H9 (cell line): ENCODE measurements at regions not wholly inside any gene's neighbourhood (a gene's known extent, or its start where the extent isn't known, plus 50 kb on each side); places are given as distances from the start of the nearest gene placed in this dataset.

ENCODE experiments used
- DNase-seq: peaks from one replicate; pipeline ENCODE4 v3.0.0-alpha.2; 2017
- H2AFZ ChIP-seq: one replicate; pipeline ENCODE4 v1.6.1; 2013; ENCODE audit warnings: mild to moderate bottlenecking, low read length, control low read depth, moderate library complexity
- H2AK5ac ChIP-seq: 2 replicates; pipeline ENCODE4 v1.6.1; 2013; ENCODE audit warnings: low read length, control low read depth, mixed read lengths; ENCODE audit not compliant: insufficient read length
- H2BK120ac ChIP-seq: one replicate; pipeline ENCODE4 v1.6.1; 2013; ENCODE audit warnings: low read depth, mild to moderate bottlenecking, low read length, control low read depth, inconsistent platforms; ENCODE audit not compliant: poor library complexity, severe bottlenecking
- H2BK12ac ChIP-seq: 2 replicates; pipeline ENCODE4 v1.6.1; 2013; ENCODE audit warnings: low read length, control low read depth, mixed read lengths, low read depth; ENCODE audit not compliant: insufficient read length
- H2BK15ac ChIP-seq: 2 replicates; pipeline ENCODE4 v1.6.1; 2013; ENCODE audit warnings: low read depth, low read length, control low read depth
- H2BK20ac ChIP-seq: one replicate; pipeline ENCODE4 v1.6.1; 2013; ENCODE audit warnings: low read depth, mild to moderate bottlenecking, low read length, control low read depth, inconsistent platforms; ENCODE audit not compliant: poor library complexity, severe bottlenecking
- H2BK5ac ChIP-seq: 2 replicates; pipeline ENCODE4 v1.6.1; 2013; ENCODE audit warnings: low read length, control low read depth, mixed read lengths; ENCODE audit not compliant: insufficient read length
- H3K14ac ChIP-seq: 2 replicates; pipeline ENCODE4 v1.6.1; 2013; ENCODE audit warnings: low read length, control low read depth; ENCODE audit not compliant: insufficient read depth
- H3K18ac ChIP-seq: 2 replicates; pipeline ENCODE4 v1.6.1; 2013; ENCODE audit warnings: low read depth, mild to moderate bottlenecking, mixed read lengths, low read length, control low read depth; ENCODE audit not compliant: insufficient read length
- H3K23ac ChIP-seq: 2 replicates; pipeline ENCODE4 v1.6.1; 2013; ENCODE audit warnings: low read length, control low read depth, mixed read lengths, low read depth; ENCODE audit not compliant: insufficient read length
- H3K23me2 ChIP-seq: 2 replicates; pipeline ENCODE4 v1.6.1; 2013; ENCODE audit warnings: low read depth, mild to moderate bottlenecking, mixed read lengths, low read length, control low read depth; ENCODE audit not compliant: insufficient read length, poor library complexity, severe bottlenecking
- H3K27ac ChIP-seq: 2 replicates; pipeline ENCODE4 v1.5.1; 2013; ENCODE audit warnings: low read length, control low read depth, mixed read lengths, low read depth; ENCODE audit not compliant: insufficient read length
- H3K27me3 ChIP-seq: 2 replicates; pipeline ENCODE4 v1.6.1; 2013; ENCODE audit warnings: low read length, control low read depth, inconsistent platforms; ENCODE audit not compliant: insufficient read depth
- H3K4ac ChIP-seq: 2 replicates; pipeline ENCODE4 v1.6.1; 2013; ENCODE audit warnings: low read depth, mild to moderate bottlenecking, control low read depth, inconsistent platforms, low read length, moderate library complexity
- H3K4me1 ChIP-seq: 2 replicates; pipeline ENCODE4 v1.6.1; 2013; ENCODE audit warnings: low read length, control low read depth, inconsistent platforms; ENCODE audit not compliant: insufficient read depth
- H3K4me2 ChIP-seq: 2 replicates; pipeline ENCODE4 v1.6.1; 2013; ENCODE audit warnings: low read length, control low read depth, mixed read lengths; ENCODE audit not compliant: insufficient read length, insufficient read depth
- H3K56ac ChIP-seq: 2 replicates; pipeline ENCODE4 v1.6.1; 2013; ENCODE audit warnings: low read depth, mild to moderate bottlenecking, mixed read lengths, low read length, control low read depth; ENCODE audit not compliant: insufficient read length
- H3K79me1 ChIP-seq: 2 replicates; pipeline ENCODE4 v1.6.1; 2013; ENCODE audit warnings: low read depth, mild to moderate bottlenecking, moderate library complexity, low read length, control low read depth, inconsistent platforms; ENCODE audit not compliant: insufficient read depth, poor library complexity, severe bottlenecking
- H3K79me2 ChIP-seq: 2 replicates; pipeline ENCODE4 v1.6.1; 2013; ENCODE audit warnings: low read length, control low read depth, inconsistent platforms; ENCODE audit not compliant: insufficient read depth
- H3K9ac ChIP-seq: 2 replicates; pipeline ENCODE4 v1.6.1; 2013; ENCODE audit warnings: low read length, control low read depth, mixed read lengths; ENCODE audit not compliant: insufficient read length; ENCODE audit errors: extremely low read depth
- H3K9me3 ChIP-seq: one replicate; pipeline ENCODE4 v1.6.1; 2013; ENCODE audit warnings: low read depth, low read length, inconsistent platforms; ENCODE audit not compliant: control insufficient read depth
- H3T11ph ChIP-seq: one replicate; pipeline ENCODE4 v1.6.1; 2013; ENCODE audit warnings: mild to moderate bottlenecking, low read length, control low read depth, inconsistent platforms
- H4K20me1 ChIP-seq: one replicate; pipeline ENCODE4 v1.6.1; 2013; ENCODE audit not compliant: control insufficient read depth, insufficient read length, insufficient read depth
- H4K5ac ChIP-seq: 2 replicates; pipeline ENCODE4 v1.6.1; 2013; ENCODE audit warnings: low read depth, mild to moderate bottlenecking, mixed read lengths, low read length, control low read depth; ENCODE audit not compliant: insufficient read length
- H4K8ac ChIP-seq: replicated peaks from 2 replicates; pipeline ENCODE4 v1.6.1; 2013; ENCODE audit warnings: low read length, control low read depth, mixed read lengths, low read depth; ENCODE audit not compliant: insufficient read length
- H4K91ac ChIP-seq: 2 replicates; pipeline ENCODE4 v1.6.1; 2013; ENCODE audit warnings: low read depth, mild to moderate bottlenecking, moderate library complexity, mixed read lengths, low read length, control low read depth; ENCODE audit not compliant: insufficient read length
- H3K27ac Mint-ChIP-seq, 3 experiments: 2 replicates in 2 of 3; 3 replicates in 1 of 3; pipeline ENCODE4 v1.8.0; 2020 to 2021; ENCODE audit warnings: mixed read lengths in 3 of 3, mild to moderate bottlenecking in 1 of 3, moderate library complexity in 1 of 3
- H3K27me3 Mint-ChIP-seq: 2 replicates; pipeline ENCODE4 v1.8.0; 2021; ENCODE audit warnings: low read depth, mild to moderate bottlenecking, moderate library complexity, mixed read lengths
- H3K36me3 Mint-ChIP-seq, 3 experiments: 2 replicates in 2 of 3; 3 replicates in 1 of 3; pipeline ENCODE4 v1.8.0; 2020 to 2021; ENCODE audit warnings: low read depth in 3 of 3, mixed read lengths in 3 of 3; ENCODE audit not compliant: insufficient read depth in 1 of 3
- H3K4me1 Mint-ChIP-seq, 2 experiments: 2 replicates each; pipeline ENCODE4 v1.8.0; 2020; ENCODE audit warnings: mixed read lengths in 2 of 2
- H3K4me3 Mint-ChIP-seq, 2 experiments: 2 replicates in 1 of 2; 3 replicates in 1 of 2; pipeline ENCODE4 v1.8.0; 2020 to 2021; ENCODE audit warnings: mild to moderate bottlenecking in 2 of 2, mixed read lengths in 2 of 2, moderate library complexity in 1 of 2
- H3K9me3 Mint-ChIP-seq, 2 experiments: 2 replicates in 1 of 2; 3 replicates in 1 of 2; pipeline ENCODE4 v1.8.0; 2020; ENCODE audit warnings: mild to moderate bottlenecking in 2 of 2, mixed read lengths in 2 of 2, moderate library complexity in 1 of 2
- CTCF ChIP-seq: fragments of 200-600 bp; sonication (generic); conservative IDR thresholded peaks from 3 replicates; pipeline ENCODE4 v1.8.0; 2021; ENCODE audit warnings: antibody characterized with exemption, mild to moderate bottlenecking
- WGBS: extraction: QIAGEN DNeasy Blood & Tissue Kit; methylation state at CpG from one replicate; pipeline ENCODE4 v1.1.7; 2013; ENCODE audit warnings: missing lambda C conversion rate, low lambda C conversion rate, mixed read lengths; ENCODE audit not compliant: insufficient read length; ENCODE audit errors: extremely low coverage; 5-methylcytosine and 5-hydroxymethylcytosine counted together

DNA sequence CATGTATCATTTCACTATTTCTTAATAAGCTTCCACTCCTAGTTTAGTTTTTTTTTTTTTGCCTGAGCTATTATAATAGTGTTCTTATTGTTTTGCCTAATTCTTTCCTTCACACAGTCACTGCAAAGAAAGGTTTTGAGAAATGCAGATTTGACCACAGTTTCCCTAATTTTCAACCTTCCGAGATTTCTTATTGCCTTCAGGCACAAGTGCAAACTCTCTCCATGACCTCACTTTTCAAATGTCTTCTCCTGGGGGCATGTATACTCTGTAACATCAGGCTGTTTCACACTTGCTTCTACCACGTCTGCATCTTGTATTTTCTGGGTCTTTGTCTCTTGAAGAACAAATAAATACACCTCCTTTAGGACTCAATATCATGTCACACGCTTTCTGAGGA lies 339.0 kb upstream of the CITED2 start:
- Histone ChIP-seq H3K27me3 (no peaks in the 10 kb centered on the region), H4K91ac (no peak overlapping the region), H3K9ac (no peak overlapping the region), H2BK15ac (no peak overlapping the region), H3K9me3 (no peaks in the 10 kb centered on the region), H3K79me1 (no peaks in the 10 kb centered on the region), H3K4ac (no peak overlapping the region), H3K23ac (no peak overlapping the region), H3K4me1 (no peaks in the 10 kb centered on the region), H2BK120ac (no peak overlapping the region), H2AFZ (no peak overlapping the region), H4K20me1 (no peaks in the 10 kb centered on the region), H3K56ac (no peak overlapping the region), H2BK12ac (no peak overlapping the region), H3K14ac (no peak overlapping the region), H3K4me2 (no peak overlapping the region), H2AK5ac (no peak overlapping the region), H3K27ac (no peak overlapping the region), H2BK20ac (no peak overlapping the region), H3K23me2 (no peaks in the 10 kb centered on the region), H3T11ph (no peak overlapping the region), H4K5ac (no peak overlapping the region), H2BK5ac (no peak overlapping the region), H3K18ac (no peak overlapping the region), H3K79me2 (no peaks in the 10 kb centered on the region), H4K8ac (no peak overlapping the region)
- H3K9me3 Mint-ChIP-seq = no peaks in the 10 kb centered on the region
- H3K27ac Mint-ChIP-seq = no peak overlapping the region
- H3K36me3 Mint-ChIP-seq = no peaks in the 10 kb centered on the region
- DNase-seq = no peak
- no peak overlapping the region for H3K4me3 Mint-ChIP-seq
- H3K27me3 Mint-ChIP-seq = no peaks in the 10 kb centered on the region
- no CpG with 5 or more reads among the region's 3 CpGs for WGBS
- H3K4me1 Mint-ChIP-seq = peaks cover 12% of the 10 kb centered on the region in 2 experiments
- no peak for TF ChIP-seq CTCF
